ENCODE measurements at regions not wholly inside any gene's neighbourhood (a gene's known extent, or its start where the extent isn't known, plus 50 kb on each side); places are given as distances from the start of the nearest gene placed in this dataset.

DNA sequence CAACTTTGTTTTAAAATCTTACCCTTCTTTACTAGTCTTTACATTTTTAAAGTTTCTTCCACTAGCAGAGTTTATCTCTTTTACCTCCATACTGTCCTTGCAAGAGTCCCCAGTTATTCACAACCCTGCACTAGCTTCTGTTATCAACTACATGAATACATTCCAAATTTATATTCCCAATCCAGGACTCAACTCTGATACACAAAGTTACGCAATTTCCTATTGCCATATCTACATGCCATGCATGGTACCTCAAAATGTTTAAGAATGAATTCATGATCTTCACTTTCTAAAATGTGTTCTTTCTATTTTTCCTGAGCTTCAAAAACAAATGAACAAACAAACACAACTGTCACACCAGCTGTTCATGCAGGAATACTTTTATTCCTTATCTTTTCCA lies 668.7 kb downstream of the CDH18 start:
- no peak for ATAC-seq
- TF ChIP-seq TOX (CRISPR knock-in tag; IDR thresholded peaks at IDR 0.05; ENCODE audit: borderline replicate concordance), result no peak
- no peak for TF ChIP-seq GLIS3 (CRISPR knock-in tag; IDR thresholded peaks at IDR 0.05)
- TF ChIP-seq ZNF565 (CRISPR knock-in tag; conservative IDR thresholded peaks at IDR 0.05; ENCODE audit: low read depth), result no peak
- no peak for TF ChIP-seq CSRNP3 (CRISPR knock-in tag; IDR thresholded peaks at IDR 0.05)
- no peak for TF ChIP-seq RARB (CRISPR knock-in tag; IDR thresholded peaks at IDR 0.05)
- TF ChIP-seq ARNTL (CRISPR knock-in tag; IDR thresholded peaks at IDR 0.05; ENCODE audit: borderline replicate concordance, low read depth), result no peak
- no peak for TF ChIP-seq ZC3H10 (CRISPR knock-in tag; IDR thresholded peaks at IDR 0.05)
- no peak for TF ChIP-seq CREB5 (CRISPR knock-in tag; IDR thresholded peaks at IDR 0.05; ENCODE audit: low read depth)
- TF ChIP-seq BACH2 (CRISPR knock-in tag; IDR thresholded peaks at IDR 0.05; ENCODE audit: borderline replicate concordance), result no peak
- TF ChIP-seq ZFP3 (CRISPR knock-in tag; IDR thresholded peaks at IDR 0.05), result no peak
- TF ChIP-seq CSDC2 (CRISPR knock-in tag; IDR thresholded peaks at IDR 0.05), result no peak

DNA sequence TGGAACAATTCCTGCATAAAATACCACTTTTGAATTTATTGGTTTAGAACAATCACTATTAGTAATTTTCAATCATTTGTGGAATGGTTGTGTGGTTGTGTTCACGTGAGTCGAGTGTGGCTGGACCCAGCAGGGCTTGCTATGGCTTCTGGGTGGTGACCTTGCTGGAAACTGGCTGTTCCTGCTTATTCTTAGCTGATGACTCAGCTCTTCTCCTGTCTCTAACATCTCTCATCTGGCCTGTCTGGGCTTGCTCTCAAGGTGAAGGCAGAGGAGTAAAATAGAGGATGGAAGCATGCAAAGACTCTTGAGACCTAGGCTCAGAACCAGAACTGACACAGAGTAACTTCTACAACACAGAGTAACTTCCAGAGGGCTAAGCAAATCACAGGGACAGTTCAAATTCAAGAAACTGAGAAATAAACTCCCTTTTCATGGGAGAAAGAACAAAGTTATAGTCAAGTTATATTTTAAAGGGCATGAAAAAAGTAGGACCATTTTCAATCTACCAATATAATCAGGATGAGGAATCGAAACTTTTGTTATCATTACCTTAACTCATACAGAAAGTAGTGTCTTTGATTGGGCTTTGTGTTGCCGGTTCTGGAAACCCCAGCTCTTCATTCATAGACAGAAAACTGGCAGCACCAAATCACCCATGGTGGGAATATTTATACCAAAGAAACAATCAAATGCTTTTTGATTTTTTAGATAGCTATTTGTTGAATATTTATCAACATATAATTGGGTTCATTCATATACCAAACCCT lies 665.1 kb downstream of the CDH18 start:
- peak; percentile 88 for ATAC-seq
- TF ChIP-seq, protein P1, sequence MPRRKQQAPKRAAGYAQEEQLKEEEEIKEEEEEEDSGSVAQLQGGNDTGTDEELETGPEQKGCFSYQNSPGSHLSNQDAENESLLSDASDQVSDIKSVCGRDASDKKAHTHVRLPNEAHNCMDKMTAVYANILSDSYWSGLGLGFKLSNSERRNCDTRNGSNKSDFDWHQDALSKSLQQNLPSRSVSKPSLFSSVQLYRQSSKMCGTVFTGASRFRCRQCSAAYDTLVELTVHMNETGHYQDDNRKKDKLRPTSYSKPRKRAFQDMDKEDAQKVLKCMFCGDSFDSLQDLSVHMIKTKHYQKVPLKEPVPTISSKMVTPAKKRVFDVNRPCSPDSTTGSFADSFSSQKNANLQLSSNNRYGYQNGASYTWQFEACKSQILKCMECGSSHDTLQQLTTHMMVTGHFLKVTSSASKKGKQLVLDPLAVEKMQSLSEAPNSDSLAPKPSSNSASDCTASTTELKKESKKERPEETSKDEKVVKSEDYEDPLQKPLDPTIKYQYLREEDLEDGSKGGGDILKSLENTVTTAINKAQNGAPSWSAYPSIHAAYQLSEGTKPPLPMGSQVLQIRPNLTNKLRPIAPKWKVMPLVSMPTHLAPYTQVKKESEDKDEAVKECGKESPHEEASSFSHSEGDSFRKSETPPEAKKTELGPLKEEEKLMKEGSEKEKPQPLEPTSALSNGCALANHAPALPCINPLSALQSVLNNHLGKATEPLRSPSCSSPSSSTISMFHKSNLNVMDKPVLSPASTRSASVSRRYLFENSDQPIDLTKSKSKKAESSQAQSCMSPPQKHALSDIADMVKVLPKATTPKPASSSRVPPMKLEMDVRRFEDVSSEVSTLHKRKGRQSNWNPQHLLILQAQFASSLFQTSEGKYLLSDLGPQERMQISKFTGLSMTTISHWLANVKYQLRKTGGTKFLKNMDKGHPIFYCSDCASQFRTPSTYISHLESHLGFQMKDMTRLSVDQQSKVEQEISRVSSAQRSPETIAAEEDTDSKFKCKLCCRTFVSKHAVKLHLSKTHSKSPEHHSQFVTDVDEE (CRISPR knock-in tag; IDR thresholded peaks at IDR 0.05), result no peak
- TF ChIP-seq CSDC2 (CRISPR knock-in tag; IDR thresholded peaks at IDR 0.05), result no peak

DNA sequence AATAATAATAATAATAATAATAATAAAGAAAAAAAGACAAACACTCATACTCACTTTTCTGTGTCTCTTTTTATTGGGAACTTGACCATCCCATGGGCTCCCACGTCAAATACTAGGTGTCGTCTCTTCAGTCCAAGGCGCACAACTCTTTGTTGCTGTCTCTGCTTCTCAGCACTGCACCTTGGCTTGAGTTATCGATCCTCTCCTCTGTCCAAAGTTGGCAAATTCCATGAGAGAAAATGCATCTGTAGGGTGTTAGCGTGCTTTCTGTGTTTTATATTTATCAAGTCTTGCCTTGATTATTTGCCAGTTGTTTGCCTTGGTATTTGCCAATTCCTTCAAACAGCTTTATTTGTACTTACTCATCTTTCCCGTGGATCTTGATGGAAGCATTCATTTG lies 653.7 kb downstream of the CDH18 start:
- TF ChIP-seq PPARA (CRISPR knock-in tag; IDR thresholded peaks at IDR 0.05; ENCODE audit: borderline replicate concordance), result no peak
- no peak for TF ChIP-seq ESRRG (CRISPR knock-in tag; IDR thresholded peaks at IDR 0.05)
- no peak for TF ChIP-seq RARB (CRISPR knock-in tag; IDR thresholded peaks at IDR 0.05)
- TF ChIP-seq, protein P2, sequence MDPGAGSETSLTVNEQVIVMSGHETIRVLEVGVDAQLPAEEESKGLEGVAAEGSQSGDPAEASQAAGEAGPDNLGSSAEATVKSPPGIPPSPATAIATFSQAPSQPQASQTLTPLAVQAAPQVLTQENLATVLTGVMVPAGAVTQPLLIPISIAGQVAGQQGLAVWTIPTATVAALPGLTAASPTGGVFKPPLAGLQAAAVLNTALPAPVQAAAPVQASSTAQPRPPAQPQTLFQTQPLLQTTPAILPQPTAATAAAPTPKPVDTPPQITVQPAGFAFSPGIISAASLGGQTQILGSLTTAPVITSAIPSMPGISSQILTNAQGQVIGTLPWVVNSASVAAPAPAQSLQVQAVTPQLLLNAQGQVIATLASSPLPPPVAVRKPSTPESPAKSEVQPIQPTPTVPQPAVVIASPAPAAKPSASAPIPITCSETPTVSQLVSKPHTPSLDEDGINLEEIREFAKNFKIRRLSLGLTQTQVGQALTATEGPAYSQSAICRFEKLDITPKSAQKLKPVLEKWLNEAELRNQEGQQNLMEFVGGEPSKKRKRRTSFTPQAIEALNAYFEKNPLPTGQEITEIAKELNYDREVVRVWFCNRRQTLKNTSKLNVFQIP (CRISPR knock-in tag; IDR thresholded peaks at IDR 0.05; ENCODE audit: borderline replicate concordance, low read depth), result no peak
- no peak for ATAC-seq

- TF ChIP-seq, protein P3, sequence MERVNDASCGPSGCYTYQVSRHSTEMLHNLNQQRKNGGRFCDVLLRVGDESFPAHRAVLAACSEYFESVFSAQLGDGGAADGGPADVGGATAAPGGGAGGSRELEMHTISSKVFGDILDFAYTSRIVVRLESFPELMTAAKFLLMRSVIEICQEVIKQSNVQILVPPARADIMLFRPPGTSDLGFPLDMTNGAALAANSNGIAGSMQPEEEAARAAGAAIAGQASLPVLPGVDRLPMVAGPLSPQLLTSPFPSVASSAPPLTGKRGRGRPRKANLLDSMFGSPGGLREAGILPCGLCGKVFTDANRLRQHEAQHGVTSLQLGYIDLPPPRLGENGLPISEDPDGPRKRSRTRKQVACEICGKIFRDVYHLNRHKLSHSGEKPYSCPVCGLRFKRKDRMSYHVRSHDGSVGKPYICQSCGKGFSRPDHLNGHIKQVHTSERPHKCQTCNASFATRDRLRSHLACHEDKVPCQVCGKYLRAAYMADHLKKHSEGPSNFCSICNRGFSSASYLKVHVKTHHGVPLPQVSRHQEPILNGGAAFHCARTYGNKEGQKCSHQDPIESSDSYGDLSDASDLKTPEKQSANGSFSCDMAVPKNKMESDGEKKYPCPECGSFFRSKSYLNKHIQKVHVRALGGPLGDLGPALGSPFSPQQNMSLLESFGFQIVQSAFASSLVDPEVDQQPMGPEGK (CRISPR knock-in tag; IDR thresholded peaks at IDR 0.05; ENCODE audit: borderline replicate concordance), result no peak
- ATAC-seq, result no peak
These were observed 645.1 kb downstream of the CDH18 start for GRCh38 chr5:19342942-19343341.

DNA sequence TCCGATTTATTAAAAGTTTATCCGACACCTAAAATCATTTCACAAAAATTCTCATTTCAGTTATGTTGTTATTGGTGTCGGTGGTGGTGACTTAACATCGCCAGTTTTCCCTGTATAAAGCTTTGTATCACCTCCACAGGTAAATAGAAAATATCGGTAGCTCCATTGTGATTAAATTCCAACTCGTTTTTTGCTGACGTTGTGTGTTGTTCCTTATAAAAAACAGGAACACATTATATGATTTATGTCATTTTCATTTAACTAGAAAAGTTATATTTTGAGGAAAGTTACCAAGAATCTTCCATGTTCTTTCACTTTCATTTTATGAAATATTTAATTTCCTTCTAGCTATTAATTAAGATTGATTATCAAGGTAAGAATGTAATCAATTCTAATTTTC lies 635.9 kb downstream of the CDH18 start:
- no peak for TF ChIP-seq CREB5 (CRISPR knock-in tag; IDR thresholded peaks at IDR 0.05; ENCODE audit: low read depth)
- no peak for ATAC-seq
